IPS-18c (cell line): ENCODE measurements at regions not wholly inside any gene's neighbourhood (a gene's known extent, or its start where the extent isn't known, plus 50 kb on each side); places are given as distances from the start of the nearest gene placed in this dataset.

Experiments
- H3K4me3 ChIP-seq: 2 replicates; pipeline ENCODE4 v1.7.0; 2013; ENCODE audit warnings: low read depth, mild to moderate bottlenecking, low read length, moderate library complexity; ENCODE audit not compliant: insufficient read depth
- H3K9me3 ChIP-seq: one replicate; pipeline ENCODE4 v1.6.1; 2013; ENCODE audit warnings: mild to moderate bottlenecking, low read length, moderate library complexity; ENCODE audit not compliant: control insufficient read depth, insufficient read depth

- H3K4me3 ChIP-seq: no peak overlapping the region
- no peaks in the 10 kb centered on the region for H3K9me3 ChIP-seq
These were observed 201.5 kb downstream of the IRF8 start for GRCh38 chr16:86100205-86101136.

- Histone ChIP-seq H3K9me3 (no peaks in the 10 kb centered on the region), H3K4me3 (no peak overlapping the region)
These were observed 202.4 kb downstream of the IRF8 start for GRCh38 chr16:86101137-86101896.

- no peaks in the 10 kb centered on the region for H3K9me3 ChIP-seq
- no peak overlapping the region for H3K4me3 ChIP-seq
These were observed 202.9 kb downstream of the IRF8 start for GRCh38 chr16:86101897-86102157.

GRCh38 chr16:86103320-86103719 lies 204.4 kb downstream of the IRF8 start:
- Histone ChIP-seq H3K9me3 (no peaks in the 10 kb centered on the region), H3K4me3 (no peak overlapping the region)

GRCh38 chr16:86104537-86105048 lies 205.6 kb downstream of the IRF8 start:
- no peak overlapping the region for H3K4me3 ChIP-seq
- H3K9me3 ChIP-seq: no peaks in the 10 kb centered on the region

- no peaks in the 10 kb centered on the region for H3K9me3 ChIP-seq
These were observed 208.4 kb downstream of the IRF8 start for GRCh38 chr16:86107215-86107825.

GRCh38 chr16:86108062-86108461 lies 209.1 kb downstream of the IRF8 start:
- Histone ChIP-seq H3K9me3 (no peaks in the 10 kb centered on the region), H3K4me3 (no peak overlapping the region)

More at GRCh38 chr16:86107215-86107825, 208.4 kb downstream of the IRF8 start:
- H3K4me3 ChIP-seq: no peak overlapping the region

GRCh38 chr16:86110134-86110533 lies 211.2 kb downstream of the IRF8 start:
- H3K4me3 ChIP-seq: no peak overlapping the region
- no peaks in the 10 kb centered on the region for H3K9me3 ChIP-seq

- Histone ChIP-seq H3K4me3 (no peak overlapping the region), H3K9me3 (no peaks in the 10 kb centered on the region)
These were observed 211.8 kb downstream of the IRF8 start for GRCh38 chr16:86110726-86111125.

- Histone ChIP-seq H3K4me3 (no peak overlapping the region), H3K9me3 (no peaks in the 10 kb centered on the region)
These were observed 213.2 kb downstream of the IRF8 start for GRCh38 chr16:86112178-86112577.

- Histone ChIP-seq H3K9me3 (no peaks in the 10 kb centered on the region), H3K4me3 (no peak overlapping the region)
These were observed 218.3 kb downstream of the IRF8 start for GRCh38 chr16:86117235-86117634.

- Histone ChIP-seq H3K9me3 (no peaks in the 10 kb centered on the region), H3K4me3 (no peak overlapping the region)
These were observed 218.8 kb downstream of the IRF8 start for GRCh38 chr16:86117756-86118155.

- H3K9me3 ChIP-seq: no peaks in the 10 kb centered on the region
These were observed 219.7 kb downstream of the IRF8 start for GRCh38 chr16:86118467-86119307.

GRCh38 chr16:86120201-86121192 lies 221.5 kb downstream of the IRF8 start:
- H3K9me3 ChIP-seq: no peaks in the 10 kb centered on the region
- no peak overlapping the region for H3K4me3 ChIP-seq

More at GRCh38 chr16:86118467-86119307, 219.7 kb downstream of the IRF8 start:
- H3K4me3 ChIP-seq: no peak overlapping the region

- Histone ChIP-seq H3K4me3 (no peak overlapping the region), H3K9me3 (peaks cover 2% of the 10 kb centered on the region)
These were observed 222.5 kb downstream of the IRF8 start for GRCh38 chr16:86121374-86122010.
